GM08714 (cell line): ENCODE measurements at regions not wholly inside any gene's neighbourhood (a gene's known extent, or its start where the extent isn't known, plus 50 kb on each side); places are given as distances from the start of the nearest gene placed in this dataset.
"Not testable (repeated sequence)": the region's sequence is repeated elsewhere in the genome, so short reads cannot be mapped to it uniquely, and the experiment has no call there.

Experiments used
- H3K4me3 ChIP-seq: fragments of 200-500 bp; sonication (Bioruptor generic); 2 replicates; pipeline ENCODE4 v1.5.1; 2014; ENCODE audit warnings: mild to moderate bottlenecking, low read length, inconsistent platforms
- ZNF274 ChIP-seq: IDR thresholded peaks from 2 replicates; pipeline ENCODE4 v1.6.1; 2012; ENCODE audit warnings: mild to moderate bottlenecking, low read depth, low read length

DNA sequence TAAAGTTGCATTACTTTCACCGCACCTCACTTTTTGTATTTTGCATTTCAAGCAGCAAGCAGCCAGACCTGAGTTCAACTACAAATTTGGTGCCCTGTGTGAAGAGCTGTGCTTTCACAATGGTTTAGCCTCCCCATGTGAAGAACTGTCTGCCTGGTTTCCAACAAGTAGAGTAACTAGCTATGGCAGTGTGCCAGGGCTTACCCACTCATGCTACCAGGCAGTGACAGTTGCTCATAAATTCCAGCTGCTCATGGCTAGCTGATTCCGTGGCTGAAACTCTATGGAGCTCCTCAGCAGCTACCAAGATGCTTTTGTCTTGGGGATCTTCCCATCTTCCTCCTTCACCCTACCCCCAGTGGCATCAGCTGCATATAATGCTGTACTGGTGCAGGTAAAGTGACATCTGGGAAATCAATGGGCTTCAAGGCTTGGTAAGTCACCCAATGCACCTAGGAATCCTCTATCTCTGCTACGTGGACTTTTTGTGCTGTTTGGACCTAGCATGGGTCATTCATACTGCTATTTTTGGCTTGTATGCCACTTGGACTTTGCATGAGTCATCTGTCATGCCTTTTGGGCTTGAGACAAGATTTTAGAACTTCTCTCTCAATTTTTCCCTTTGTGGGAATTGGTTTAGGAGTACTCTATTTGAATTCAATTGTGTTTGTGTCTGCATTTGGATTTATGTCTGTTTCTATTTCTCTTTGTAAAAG, 176.5 kb upstream of the GJE1 start:
- H3K4me3 ChIP-seq = no peak overlapping the region

DNA sequence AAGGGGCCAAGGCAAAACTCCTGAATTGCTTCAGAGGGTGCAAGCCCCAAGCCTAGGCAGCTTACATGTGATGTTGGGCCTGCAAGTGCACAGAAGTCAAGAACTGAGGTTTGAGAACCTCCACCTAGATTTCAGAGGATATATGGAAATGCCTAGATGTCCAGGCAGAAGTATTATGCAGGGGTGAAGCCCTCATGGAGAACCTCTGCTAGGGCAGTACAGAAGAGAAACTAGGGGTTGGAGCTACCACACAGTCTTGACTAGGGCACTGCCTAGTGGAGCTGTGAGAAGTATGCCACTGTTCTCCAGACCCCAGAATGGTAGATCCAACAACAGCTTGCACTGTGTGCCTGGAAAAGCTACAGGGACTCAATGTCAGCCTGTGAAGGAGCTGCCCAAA, 179.7 kb upstream of the GJE1 start:
- no peak for TF ChIP-seq ZNF274
- no peak overlapping the region for H3K4me3 ChIP-seq

More for the DNA sequence above, 176.5 kb upstream of the GJE1 start:
- TF ChIP-seq ZNF274 = no peak

GRCh38 chr6:141946502-141946901, 186.2 kb upstream of the GJE1 start:
- no peak for TF ChIP-seq ZNF274
- H3K4me3 ChIP-seq = no peak overlapping the region

- H3K4me3 ChIP-seq = no peak overlapping the region
- TF ChIP-seq ZNF274 = no peak
These were observed 194.1 kb upstream of the GJE1 start for GRCh38 chr6:141938664-141939063.

GRCh38 chr6:141932685-141933084, 200.0 kb upstream of the GJE1 start:
- no peak overlapping the region for H3K4me3 ChIP-seq
- no peak for TF ChIP-seq ZNF274

- H3K4me3 ChIP-seq = not testable (repeated sequence)
These were observed 206.4 kb upstream of the GJE1 start for GRCh38 chr6:141926200-141926900.

- H3K4me3 ChIP-seq = no peak overlapping the region
These were observed 207.7 kb upstream of the GJE1 start for GRCh38 chr6:141925001-141925400.

DNA sequence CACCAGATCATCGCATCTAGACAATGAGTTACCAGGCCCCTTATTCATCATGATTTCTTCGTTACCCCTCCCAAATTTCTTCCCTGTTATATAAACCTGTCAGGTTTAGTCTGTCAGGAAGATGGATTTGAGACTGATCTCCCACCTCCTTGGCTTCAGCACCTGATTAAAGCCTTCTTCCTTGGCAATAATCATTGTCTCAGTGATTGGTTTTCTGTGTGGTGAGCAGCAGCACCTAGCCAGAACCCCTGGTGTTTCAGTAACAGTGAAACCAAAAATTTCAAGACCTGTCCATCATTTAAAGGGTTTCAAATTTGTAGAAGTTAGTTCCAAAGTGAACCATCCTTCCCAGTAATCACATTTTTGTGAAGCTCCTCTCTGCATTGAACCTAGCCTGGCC, 209.8 kb upstream of the GJE1 start:
- TF ChIP-seq ZNF274 = no peak
- H3K4me3 ChIP-seq = no peak overlapping the region

More at GRCh38 chr6:141925001-141925400, 207.7 kb upstream of the GJE1 start:
- TF ChIP-seq ZNF274 = no peak

GRCh38 chr6:141916682-141917505, 215.8 kb upstream of the GJE1 start:
- not testable (repeated sequence) for H3K4me3 ChIP-seq

DNA sequence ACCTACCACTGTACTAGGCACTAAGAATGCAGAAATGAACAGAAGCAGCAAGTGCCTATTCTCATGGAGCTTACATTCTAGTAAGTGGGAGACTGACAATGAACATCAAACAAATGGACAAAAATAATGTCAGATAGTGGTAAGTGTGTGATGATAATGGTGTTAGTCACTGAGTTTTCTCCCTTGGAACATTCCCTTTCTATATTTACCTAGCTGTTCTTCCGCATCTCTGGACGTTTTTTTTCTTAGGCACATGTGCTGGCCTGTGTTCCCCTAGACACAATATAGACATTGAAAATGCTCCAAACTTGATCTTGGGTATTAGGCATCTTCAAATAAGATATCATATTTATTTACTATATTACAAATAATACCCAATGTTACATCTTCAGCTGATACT, 218.1 kb upstream of the GJE1 start:
- no peak for TF ChIP-seq ZNF274
- H3K4me3 ChIP-seq = no peak overlapping the region

DNA sequence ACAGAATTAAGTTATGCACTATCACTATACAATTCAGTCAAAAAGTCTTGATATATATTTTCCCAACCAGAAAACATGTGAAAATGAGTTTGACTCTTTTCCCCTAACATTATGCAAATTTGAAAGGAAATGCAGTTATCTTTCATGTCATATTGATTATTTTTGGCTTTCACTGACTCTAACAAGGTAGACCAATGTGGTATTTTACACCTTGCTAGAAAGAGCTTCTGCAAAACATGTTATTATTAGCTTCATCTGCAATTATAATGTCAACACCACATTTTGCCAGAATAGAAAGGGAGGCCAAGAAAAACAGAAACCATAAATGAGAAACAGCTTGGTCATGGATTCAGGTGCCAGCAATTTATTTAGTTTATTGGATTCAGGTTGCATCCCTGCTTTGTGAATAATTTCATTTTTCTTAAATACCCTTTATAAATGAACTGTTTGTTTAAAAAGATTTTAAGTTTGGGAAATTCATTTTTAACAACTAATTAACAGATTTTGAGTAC, 226.1 kb upstream of the GJE1 start:
- TF ChIP-seq ZNF274 = no peak
- H3K4me3 ChIP-seq = no peak overlapping the region

- no peak overlapping the region for H3K4me3 ChIP-seq
- TF ChIP-seq ZNF274 = no peak
These were observed 242.1 kb upstream of the GJE1 start for GRCh38 chr6:141890661-141891060.

GRCh38 chr6:141884850-141885249, 247.9 kb upstream of the GJE1 start:
- no peak for TF ChIP-seq ZNF274
- no peak overlapping the region for H3K4me3 ChIP-seq

GRCh38 chr6:141878686-141879085, 254.0 kb upstream of the GJE1 start:
- no peak overlapping the region for H3K4me3 ChIP-seq
- no peak for TF ChIP-seq ZNF274

DNA sequence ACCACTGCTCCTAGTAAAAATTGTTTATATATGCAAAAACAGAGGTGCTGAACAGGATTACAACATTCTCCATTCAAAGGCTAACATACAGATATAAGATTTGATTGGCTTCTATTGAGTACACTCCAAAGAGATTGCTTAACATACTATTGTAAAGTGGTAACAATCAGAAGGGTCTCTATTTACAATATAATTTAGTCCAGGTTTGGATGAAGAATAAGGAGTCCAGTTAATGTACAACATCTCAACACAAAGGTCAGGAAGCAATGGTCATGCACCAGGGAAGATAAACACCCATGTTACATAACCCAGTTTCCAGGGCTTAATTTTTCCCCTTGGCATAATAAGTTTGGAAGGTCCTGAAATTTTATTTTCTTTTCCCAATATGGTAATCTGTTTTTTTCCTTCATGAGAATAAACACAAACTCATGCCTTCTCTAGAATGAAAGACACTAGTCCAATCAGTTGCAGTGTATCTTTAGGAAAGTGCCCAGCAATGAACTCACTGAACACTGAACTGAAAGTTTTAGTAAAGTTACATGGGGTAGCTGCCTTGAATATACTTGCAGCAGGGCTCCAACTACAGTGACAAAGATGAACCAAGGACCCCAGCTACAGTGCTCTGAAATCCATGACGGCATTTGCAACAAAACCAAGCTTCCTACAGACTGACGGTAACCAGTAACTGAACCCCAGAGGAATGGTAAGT, 255.3 kb upstream of the GJE1 start:
- TF ChIP-seq ZNF274 = no peak
- H3K4me3 ChIP-seq = no peak overlapping the region
